ENCODE measurements at regions not wholly inside any gene's neighbourhood (a gene's known extent, or its start where the extent isn't known, plus 50 kb on each side); places are given as distances from the start of the nearest gene placed in this dataset.

DNA sequence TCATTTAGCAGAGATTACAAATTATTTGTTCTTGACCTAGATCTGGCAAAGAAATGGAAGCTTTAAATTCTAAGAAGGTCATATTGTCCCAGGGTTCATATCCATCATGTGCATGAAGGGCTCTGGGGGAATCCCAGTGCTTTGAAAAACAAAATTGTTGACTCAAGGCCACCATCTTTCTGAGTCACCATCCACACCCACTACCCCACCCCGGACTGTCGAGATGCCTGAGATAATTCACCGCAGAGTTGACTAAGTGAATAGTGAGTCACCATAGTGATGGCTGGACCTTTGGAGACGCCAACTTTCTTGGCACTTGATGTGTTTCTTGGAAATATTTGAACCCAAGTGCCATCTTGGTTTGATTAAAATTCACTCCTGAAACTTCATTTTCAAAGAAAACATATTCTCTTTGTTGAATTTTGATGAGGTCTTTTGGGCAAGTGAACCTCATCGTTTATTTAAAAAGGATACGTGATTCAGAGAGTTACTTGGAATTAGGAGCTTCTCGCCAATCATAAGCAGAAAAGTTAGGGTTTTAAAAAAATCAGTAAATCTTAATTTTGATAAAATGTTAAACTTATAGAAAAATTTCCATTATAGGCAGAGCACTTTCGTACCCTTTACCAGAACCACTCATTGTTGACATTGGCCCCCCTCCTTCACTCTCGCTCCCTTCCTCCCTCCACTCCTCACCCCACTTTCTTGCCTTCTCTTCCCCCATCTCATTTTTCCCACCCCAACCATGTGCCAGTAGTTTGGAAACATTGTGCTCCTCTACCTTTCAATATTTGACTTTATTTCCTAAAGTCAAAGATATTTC is 53.0 kb upstream of the LYZL2 start:
- peak; percentile 93 for ATAC-seq
- peak; percentile 46 for TF ChIP-seq ISL1 (CRISPR knock-in tag; IDR thresholded peaks at IDR 0.05)
- TF ChIP-seq, protein P1, sequence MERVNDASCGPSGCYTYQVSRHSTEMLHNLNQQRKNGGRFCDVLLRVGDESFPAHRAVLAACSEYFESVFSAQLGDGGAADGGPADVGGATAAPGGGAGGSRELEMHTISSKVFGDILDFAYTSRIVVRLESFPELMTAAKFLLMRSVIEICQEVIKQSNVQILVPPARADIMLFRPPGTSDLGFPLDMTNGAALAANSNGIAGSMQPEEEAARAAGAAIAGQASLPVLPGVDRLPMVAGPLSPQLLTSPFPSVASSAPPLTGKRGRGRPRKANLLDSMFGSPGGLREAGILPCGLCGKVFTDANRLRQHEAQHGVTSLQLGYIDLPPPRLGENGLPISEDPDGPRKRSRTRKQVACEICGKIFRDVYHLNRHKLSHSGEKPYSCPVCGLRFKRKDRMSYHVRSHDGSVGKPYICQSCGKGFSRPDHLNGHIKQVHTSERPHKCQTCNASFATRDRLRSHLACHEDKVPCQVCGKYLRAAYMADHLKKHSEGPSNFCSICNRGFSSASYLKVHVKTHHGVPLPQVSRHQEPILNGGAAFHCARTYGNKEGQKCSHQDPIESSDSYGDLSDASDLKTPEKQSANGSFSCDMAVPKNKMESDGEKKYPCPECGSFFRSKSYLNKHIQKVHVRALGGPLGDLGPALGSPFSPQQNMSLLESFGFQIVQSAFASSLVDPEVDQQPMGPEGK (CRISPR knock-in tag; IDR thresholded peaks at IDR 0.05; ENCODE audit: borderline replicate concordance), result 0 out of 2 replicates have a peak, but pooled peaks have one; percentile 48

DNA sequence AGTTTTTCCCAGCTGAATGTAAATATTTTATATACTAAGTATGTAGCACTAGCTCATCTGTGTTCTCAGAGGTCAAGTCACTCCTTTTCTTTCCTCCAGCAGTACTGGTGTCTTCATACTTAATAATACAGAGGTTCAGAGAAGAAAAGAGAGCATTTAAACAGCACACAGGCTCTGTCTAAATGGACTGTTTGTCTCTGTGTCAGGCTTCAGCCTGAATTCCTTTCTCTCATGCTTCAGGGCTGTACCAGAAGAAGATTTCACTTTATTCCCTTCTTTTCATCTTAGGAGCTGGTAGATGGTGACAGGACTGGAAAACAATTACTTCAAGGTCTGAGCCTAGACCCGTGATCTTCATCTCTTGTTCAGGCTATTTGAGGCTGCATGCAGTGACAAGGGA is 51.4 kb upstream of the LYZL2 start:
- no peak for ATAC-seq
- TF ChIP-seq, protein P2, sequence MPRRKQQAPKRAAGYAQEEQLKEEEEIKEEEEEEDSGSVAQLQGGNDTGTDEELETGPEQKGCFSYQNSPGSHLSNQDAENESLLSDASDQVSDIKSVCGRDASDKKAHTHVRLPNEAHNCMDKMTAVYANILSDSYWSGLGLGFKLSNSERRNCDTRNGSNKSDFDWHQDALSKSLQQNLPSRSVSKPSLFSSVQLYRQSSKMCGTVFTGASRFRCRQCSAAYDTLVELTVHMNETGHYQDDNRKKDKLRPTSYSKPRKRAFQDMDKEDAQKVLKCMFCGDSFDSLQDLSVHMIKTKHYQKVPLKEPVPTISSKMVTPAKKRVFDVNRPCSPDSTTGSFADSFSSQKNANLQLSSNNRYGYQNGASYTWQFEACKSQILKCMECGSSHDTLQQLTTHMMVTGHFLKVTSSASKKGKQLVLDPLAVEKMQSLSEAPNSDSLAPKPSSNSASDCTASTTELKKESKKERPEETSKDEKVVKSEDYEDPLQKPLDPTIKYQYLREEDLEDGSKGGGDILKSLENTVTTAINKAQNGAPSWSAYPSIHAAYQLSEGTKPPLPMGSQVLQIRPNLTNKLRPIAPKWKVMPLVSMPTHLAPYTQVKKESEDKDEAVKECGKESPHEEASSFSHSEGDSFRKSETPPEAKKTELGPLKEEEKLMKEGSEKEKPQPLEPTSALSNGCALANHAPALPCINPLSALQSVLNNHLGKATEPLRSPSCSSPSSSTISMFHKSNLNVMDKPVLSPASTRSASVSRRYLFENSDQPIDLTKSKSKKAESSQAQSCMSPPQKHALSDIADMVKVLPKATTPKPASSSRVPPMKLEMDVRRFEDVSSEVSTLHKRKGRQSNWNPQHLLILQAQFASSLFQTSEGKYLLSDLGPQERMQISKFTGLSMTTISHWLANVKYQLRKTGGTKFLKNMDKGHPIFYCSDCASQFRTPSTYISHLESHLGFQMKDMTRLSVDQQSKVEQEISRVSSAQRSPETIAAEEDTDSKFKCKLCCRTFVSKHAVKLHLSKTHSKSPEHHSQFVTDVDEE (CRISPR knock-in tag; IDR thresholded peaks at IDR 0.05), result no peak
- TF ChIP-seq ZNF8 (CRISPR knock-in tag; IDR thresholded peaks at IDR 0.05) (no peak), ESRRG (CRISPR knock-in tag; IDR thresholded peaks at IDR 0.05) (no peak), CSDC2 (CRISPR knock-in tag; IDR thresholded peaks at IDR 0.05) (no peak), PPARA (CRISPR knock-in tag; IDR thresholded peaks at IDR 0.05; ENCODE audit: borderline replicate concordance) (no peak), ZNF565 (CRISPR knock-in tag; conservative IDR thresholded peaks at IDR 0.05; ENCODE audit: low read depth) (no peak), BACH2 (CRISPR knock-in tag; IDR thresholded peaks at IDR 0.05; ENCODE audit: borderline replicate concordance) (no peak), OSR1 (CRISPR knock-in tag; IDR thresholded peaks at IDR 0.05) (no peak), ZNF70 (CRISPR knock-in tag; IDR thresholded peaks at IDR 0.05) (no peak), ISL1 (CRISPR knock-in tag; IDR thresholded peaks at IDR 0.05) (no peak)
- TF ChIP-seq, protein P3, sequence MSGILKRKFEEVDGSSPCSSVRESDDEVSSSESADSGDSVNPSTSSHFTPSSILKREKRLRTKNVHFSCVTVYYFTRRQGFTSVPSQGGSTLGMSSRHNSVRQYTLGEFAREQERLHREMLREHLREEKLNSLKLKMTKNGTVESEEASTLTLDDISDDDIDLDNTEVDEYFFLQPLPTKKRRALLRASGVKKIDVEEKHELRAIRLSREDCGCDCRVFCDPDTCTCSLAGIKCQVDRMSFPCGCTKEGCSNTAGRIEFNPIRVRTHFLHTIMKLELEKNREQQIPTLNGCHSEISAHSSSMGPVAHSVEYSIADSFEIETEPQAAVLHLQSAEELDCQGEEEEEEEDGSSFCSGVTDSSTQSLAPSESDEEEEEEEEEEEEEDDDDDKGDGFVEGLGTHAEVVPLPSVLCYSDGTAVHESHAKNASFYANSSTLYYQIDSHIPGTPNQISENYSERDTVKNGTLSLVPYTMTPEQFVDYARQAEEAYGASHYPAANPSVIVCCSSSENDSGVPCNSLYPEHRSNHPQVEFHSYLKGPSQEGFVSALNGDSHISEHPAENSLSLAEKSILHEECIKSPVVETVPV (CRISPR knock-in tag; IDR thresholded peaks at IDR 0.05), result no peak
- TF ChIP-seq, protein P1 (CRISPR knock-in tag; IDR thresholded peaks at IDR 0.05; ENCODE audit: borderline replicate concordance), result no peak

All from SK-N-SH treated with all-trans-retinoic acid at 6 μM for 48 hours (cell line).